ENCODE measurements at regions not wholly inside any gene's neighbourhood (a gene's known extent, or its start where the extent isn't known, plus 50 kb on each side); places are given as distances from the start of the nearest gene placed in this dataset.

- Histone ChIP-seq H3K4me3 (ENCODE audit: insufficient read depth, low read depth, low read length) (no peak overlapping the region), H3K23ac (ENCODE audit: low read depth, low read length) (no peak overlapping the region), H4K20me1 (ENCODE audit: insufficient read depth, low read length) (no peaks in the 10 kb centered on the region), H2BK20ac (ENCODE audit: low read depth, low read length) (no peak overlapping the region), H2BK5ac (ENCODE audit: low read depth, low read length, poor library complexity, severe bottlenecking) (no peak overlapping the region), H3K18ac (ENCODE audit: low read depth, low read length) (no peak overlapping the region), H3K27me3 (ENCODE audit: control insufficient read depth, insufficient read depth, low read length) (no peaks in the 10 kb centered on the region), H4K91ac (ENCODE audit: insufficient read depth, low read depth, low read length) (no peak overlapping the region), H3K4ac (ENCODE audit: low read depth, low read length) (no peak overlapping the region), H3K9me1 (ENCODE audit: insufficient read depth, low read length) (no peaks in the 10 kb centered on the region), H2BK120ac (ENCODE audit: low read depth, low read length) (no peak overlapping the region), H3K4me1 (ENCODE audit: control insufficient read depth, insufficient read depth, low read length) (no peaks in the 10 kb centered on the region), H3K36me3 (ENCODE audit: control insufficient read depth, insufficient read depth, low read length) (no peaks in the 10 kb centered on the region), H3K14ac (replicated peaks; ENCODE audit: low read depth, low read length) (no peak overlapping the region), H2AK5ac (ENCODE audit: low read depth, low read length) (no peak overlapping the region), H4K8ac (ENCODE audit: low read depth in 2 of 2, low read length in 2 of 2) (no peak overlapping the region), H3K9me3 (ENCODE audit: control insufficient read depth, insufficient read depth, low read length) (peaks cover 6% of the 10 kb centered on the region; the same call in 1 of the 2 replicates), H4K5ac (ENCODE audit: low read depth, low read length) (no peak overlapping the region), H2BK15ac (ENCODE audit: low read depth, low read length) (no peak overlapping the region), H3K79me1 (ENCODE audit: low read depth in 1 of 2, low read length in 2 of 2) (no peaks in the 10 kb centered on the region), H3K9ac (ENCODE audit: low read depth, low read length) (no peak overlapping the region), H3K4me2 (ENCODE audit: low read depth, low read length) (no peak overlapping the region), H3K56ac (ENCODE audit: extremely low read depth, insufficient read depth, low read length) (no peak overlapping the region), H2AFZ (replicated peaks; ENCODE audit: low read length, poor library complexity) (no peak overlapping the region), H2AK9ac (replicated peaks; ENCODE audit: low read depth, low read length, poor library complexity) (no peak overlapping the region), H3K27ac (ENCODE audit: insufficient read depth, low read length) (no peak overlapping the region)
- ChIA-PET CTCF (no interaction called here), POLR2A (ENCODE audit: unreplicated experiment) (no interaction called here)
- no CpG with 5 or more reads among the region's 1 CpG for WGBS, 2 experiments (ENCODE audit: extremely low coverage in 2 of 2, insufficient read length in 1 of 2)
- in situ Hi-C loops (cut with MboI; ENCODE audit: low sequenced_read_pairs) (no loop called here), intact Hi-C loops (cut with micrococcal nuclease) (no loop called here), dilution Hi-C loops (cut with HindIII; ENCODE audit: low sequenced_read_pairs, unreplicated experiment) (no loop called here)
- no TSS peak for BruUV-seq (replicated peaks)
- no peak for DNase-seq
- no peak for TF ChIP-seq MXI1 (IDR thresholded peaks at IDR 0.05; ENCODE audit: borderline replicate concordance, low read depth, low read length)
- TF ChIP-seq CEBPB (IDR thresholded peaks at IDR 0.05; ENCODE audit: low read depth, low read length): peak; percentile 66
- no peak for TF ChIP-seq CHD1 (IDR thresholded peaks at IDR 0.05; ENCODE audit: low read depth, low read length)
- ATAC-seq (ENCODE audit: low read depth): no peak
Measured at GRCh38 chr7:138245682-138246081, 169.4 kb downstream of the AKR1D1 start.

Measured in IMR-90 (cell line).